ENCODE measurements at regions not wholly inside any gene's neighbourhood (a gene's known extent, or its start where the extent isn't known, plus 50 kb on each side); places are given as distances from the start of the nearest gene placed in this dataset.

GRCh38 chr10:124143721-124144120 lies 50.3 kb upstream of the CHST15 start:
- no peak for TF ChIP-seq EZH2phosphoT487 (IDR thresholded peaks at IDR 0.05)
- TF ChIP-seq CTCF (IDR thresholded peaks at IDR 0.05): no peak
- no peak for TF ChIP-seq EZH2 (IDR thresholded peaks at IDR 0.05)
